Stimulated activated CD4-positive, alpha-beta T cell treated with anti-CD3 and anti-CD28 coated beads, Interleukin-4, amount 100 ng/mL, for 4 hours (primary cell): ENCODE measurements at regions not wholly inside any gene's neighbourhood (a gene's known extent, or its start where the extent isn't known, plus 50 kb on each side); places are given as distances from the start of the nearest gene placed in this dataset.

Source experiments
- DNase-seq, 2 experiments: peaks; one replicate each; pipeline ENCODE4 v3.0.0-alpha.2; 2020

DNA sequence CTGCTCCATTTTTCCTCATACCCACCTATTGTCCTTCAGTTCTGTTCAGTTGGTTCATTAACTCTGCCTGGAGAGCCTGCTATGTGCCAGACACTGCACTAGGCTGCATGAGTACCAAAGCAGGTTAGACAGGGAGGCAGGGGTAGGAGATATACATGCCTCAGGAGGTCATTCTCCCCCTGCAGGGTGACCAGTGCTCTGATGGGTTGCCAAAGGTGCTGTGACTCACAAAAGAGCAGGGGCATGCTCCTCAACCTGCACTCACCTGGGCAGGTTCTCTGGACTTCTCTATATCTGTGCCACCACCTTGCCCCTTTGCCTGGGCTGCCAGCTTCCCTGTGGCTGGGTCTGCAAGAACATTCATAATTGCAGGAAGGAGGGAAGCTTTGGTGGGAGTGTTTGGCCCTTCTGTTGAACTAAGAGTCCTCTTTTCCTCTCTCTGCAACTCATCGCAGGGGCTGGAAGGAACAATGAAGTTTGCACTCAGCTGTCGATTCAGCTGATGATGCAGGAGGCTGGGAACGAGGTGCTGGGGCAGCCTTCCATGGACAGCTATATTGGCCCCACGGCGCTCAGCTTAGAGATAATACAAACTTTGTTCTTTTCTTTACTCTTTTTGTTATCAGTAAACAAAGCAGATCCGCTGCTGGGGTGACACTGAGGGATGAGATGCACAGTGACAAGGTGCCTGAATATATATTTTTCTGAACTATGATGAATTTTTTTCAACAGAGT lies 356.4 kb upstream of the PLXNA2 start:
- DNase-seq: no peak

DNA sequence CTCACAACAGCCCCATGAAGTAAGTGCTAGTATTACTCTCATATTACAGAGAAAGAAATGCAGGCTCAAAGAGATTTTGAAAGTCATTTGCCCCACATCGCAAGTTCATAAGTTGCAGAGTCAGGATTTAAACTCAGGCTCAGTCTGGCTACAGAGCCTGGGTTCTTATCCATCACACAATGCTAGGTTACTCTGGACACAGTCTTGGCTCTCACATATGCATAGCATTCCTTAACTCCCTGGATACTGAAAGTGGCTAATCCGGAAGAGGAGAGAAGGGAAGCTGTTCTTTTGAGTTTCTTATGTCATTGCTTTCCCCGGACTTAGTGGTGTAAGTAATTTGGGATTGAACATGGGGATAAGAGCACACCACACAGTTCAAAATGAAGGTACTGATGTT lies 357.4 kb upstream of the PLXNA2 start:
- no peak for DNase-seq

DNA sequence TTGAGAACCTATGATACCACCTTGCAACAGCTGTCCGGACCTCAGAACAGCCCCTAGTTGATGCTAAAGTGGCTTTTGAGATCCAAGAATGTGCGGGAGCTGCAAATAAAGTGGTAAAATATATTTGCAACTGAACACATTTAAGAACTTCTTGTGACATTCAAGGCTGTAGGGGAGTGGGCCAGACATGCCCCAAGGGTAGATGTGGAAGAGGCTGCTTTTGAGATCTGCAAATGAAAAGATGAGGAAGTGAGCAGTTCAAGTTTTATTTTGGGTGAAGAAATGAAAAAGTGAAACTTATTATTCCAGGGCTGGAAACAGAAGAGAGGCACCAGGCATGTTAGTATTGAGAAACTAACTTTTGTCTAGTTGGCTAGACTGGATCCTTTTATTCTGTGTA lies 359.5 kb upstream of the PLXNA2 start:
- DNase-seq: no peak

DNA sequence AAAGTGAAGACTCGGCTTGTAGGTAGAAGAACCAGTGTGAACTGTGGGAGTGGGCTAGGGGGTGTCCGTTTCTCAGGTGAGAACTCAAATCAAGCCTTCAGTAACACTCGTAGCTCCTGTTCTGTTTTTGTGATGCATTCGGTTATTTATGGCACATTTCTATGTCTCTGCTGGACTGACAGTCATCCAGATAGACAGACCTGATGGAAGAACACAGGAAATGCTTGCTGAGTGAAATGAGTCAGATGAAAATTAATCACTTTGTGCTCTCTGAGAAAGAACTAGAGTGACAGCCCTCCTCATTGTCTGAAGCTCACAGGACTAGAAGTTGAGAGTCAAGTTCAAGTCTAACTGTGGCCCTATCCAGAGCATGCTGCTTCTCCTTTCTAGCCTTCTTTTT lies 360.1 kb upstream of the PLXNA2 start:
- no peak for DNase-seq

DNA sequence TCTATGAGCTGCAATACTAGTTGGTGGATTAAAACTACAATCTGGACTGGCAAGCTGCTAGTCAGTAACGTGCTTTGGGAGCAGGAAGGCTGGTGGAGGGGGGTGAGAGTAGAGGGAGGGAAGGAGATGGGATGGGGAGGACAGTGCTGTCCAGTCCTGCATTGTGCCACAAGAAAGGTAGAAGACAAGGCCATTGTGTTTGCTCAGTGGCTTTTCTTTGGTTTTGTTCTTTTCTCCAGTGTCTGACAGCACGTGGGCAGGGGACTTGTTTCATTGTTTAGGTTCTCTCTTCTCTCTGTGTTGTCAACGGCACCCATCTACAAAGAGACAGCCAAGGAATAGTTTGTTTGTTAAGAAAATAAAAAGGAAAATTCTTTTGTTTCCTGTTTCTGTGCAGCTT lies 362.8 kb upstream of the PLXNA2 start:
- DNase-seq: no peak

DNA sequence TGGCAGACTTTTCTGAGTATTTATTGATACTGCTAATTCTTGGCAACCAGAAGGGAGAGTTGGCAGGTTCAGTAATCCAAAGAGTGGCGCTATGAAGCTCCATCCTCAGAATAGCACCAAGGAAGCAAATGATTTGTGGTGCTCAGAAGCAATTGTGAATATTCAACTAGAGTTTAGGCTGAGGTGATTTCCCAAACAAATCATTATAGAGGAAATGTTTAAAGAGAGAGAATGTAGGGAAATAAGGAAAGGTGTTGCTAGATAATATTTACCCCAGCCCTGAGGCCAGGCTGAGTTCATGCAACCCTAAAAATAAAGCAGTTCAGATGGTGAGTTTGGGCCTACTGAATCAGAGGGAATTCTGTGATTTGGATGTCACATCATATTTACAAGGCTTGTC lies 363.4 kb upstream of the PLXNA2 start:
- DNase-seq: no peak

DNA sequence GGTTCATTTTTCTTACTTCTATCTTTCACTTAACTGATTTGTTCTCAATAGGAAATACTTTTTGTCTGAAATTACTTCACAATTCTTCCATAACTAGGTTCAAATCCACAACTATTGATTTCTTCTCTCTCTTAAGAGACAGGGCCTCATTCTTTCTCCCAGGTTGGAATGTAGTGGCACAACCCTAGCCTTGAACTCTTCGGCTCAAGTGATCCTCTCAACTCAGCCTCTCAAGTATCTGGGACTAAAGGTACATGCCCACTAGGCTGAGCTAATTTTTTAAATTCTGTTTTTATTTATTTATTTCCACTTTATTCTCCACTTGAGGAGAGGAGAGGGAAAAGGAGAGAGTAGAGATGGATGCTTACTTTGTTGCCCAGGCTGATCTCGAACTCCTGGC lies 370.4 kb upstream of the PLXNA2 start:
- no peak for DNase-seq

DNA sequence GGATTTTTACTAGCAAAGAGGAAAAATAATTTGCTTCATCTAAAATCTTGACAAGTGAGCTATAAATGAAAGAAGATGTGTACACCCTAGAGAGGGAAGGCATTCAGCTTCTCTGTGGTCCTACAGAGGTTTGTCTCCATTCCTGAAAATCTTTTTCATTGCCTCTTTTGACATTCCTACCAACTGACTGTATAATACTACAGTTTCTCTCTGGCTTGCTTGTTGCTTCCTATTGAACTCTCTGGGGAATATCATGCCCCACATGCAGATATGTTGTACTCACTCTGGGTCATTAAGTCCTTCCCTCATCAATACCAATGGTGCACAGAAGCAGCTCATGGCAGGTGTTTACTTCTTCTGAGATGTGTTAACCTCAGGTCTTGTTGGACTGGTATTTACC lies 371.2 kb upstream of the PLXNA2 start:
- DNase-seq: no peak

DNA sequence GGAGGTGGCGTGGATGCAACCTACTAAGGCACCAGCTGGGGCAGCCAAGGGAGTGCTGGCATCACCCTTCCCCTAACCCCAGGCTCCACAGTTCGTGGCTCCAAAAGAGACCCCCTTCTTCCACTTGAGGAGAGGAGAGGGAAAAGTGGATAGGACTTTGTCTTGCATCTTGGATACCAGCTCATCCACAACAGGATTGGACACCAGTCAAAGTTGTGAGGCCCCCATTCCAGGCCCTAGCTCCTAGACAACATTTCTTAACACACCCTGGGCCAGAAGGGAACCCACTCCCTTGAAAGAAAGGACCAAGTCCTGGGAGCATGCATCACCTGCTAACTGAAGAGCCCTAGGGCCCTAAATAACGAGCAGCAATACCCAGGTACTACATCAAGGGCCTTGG lies 372.6 kb upstream of the PLXNA2 start:
- no peak for DNase-seq

DNA sequence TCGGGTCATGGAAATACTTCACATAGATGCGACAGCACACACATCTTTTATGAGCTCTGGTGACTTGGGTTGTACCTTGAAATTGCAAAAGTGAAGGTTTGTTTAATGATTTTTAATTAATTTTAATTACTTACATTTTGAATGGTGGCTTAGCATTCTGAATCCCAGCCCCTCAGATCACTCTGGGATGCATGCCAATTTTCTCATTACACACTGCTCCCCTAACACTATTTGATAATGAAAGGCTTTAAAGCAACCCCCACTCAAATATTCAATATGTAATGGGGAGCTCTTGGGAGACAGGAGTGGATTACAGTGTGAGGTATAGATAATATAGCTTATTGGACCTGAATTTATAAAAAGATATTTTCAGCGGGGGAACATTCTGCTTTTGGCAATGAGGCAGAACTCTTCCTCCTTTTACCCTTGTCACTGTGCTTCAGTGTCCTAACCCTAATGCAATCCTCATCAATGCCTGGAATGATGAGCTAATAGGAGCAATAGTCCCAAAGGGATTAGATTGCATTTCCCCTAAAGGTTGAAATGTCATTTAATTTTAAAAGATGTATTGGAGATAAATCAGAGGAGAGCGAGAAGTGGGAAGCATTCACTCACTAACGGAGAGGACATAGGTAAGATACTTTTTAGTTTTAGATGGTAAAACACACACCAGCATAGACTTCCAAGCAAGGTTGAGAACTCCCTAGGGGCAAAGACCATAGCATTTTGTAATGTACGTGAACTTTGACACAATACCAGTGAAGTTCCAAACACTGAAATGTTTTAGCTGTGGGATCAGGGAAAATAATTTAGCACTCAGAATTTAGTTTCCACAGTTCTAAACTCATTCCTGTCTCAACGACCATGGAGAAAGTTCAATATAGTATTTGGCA lies 384.1 kb upstream of the PLXNA2 start:
- DNase-seq: no peak

DNA sequence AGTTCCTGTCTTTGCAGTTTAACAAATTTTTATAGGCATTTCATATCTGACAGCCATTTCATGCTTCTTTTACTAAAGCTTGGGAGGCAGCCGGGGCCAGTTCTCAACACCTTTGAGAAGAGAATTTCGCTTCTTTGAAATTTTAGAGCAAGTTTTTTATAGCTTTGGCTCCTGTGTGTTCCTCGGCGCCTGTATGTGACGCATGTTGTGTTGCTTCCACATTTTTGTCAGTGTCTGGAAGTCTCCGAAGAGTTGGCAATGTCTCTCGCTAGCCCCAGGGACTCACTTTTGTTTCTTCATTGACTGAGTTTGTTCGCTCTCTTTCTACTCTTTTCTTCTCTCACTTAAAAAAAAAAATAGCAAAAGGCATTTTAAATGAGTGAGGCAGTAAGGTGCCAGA lies 386.9 kb upstream of the PLXNA2 start:
- DNase-seq: no peak

DNA sequence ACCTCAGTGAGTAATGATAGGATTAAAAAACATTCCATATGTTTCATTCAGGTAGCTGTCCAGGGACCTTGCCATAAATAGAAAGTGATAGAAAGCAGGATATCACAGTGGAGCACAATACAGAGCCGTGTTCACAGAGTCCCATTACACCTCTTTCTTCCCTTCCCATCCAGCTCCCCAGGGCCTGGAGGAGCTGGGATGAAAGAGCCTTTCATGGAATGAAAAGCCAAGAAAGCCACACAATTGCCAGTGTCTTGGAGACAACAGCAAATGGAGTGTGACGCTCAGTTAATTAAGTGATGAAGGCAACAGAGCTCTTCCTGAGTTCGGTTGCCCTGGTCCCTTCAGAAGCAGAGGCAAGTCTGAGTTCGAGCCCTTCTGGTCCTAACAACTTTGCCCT lies 387.3 kb upstream of the PLXNA2 start:
- no peak for DNase-seq

DNA sequence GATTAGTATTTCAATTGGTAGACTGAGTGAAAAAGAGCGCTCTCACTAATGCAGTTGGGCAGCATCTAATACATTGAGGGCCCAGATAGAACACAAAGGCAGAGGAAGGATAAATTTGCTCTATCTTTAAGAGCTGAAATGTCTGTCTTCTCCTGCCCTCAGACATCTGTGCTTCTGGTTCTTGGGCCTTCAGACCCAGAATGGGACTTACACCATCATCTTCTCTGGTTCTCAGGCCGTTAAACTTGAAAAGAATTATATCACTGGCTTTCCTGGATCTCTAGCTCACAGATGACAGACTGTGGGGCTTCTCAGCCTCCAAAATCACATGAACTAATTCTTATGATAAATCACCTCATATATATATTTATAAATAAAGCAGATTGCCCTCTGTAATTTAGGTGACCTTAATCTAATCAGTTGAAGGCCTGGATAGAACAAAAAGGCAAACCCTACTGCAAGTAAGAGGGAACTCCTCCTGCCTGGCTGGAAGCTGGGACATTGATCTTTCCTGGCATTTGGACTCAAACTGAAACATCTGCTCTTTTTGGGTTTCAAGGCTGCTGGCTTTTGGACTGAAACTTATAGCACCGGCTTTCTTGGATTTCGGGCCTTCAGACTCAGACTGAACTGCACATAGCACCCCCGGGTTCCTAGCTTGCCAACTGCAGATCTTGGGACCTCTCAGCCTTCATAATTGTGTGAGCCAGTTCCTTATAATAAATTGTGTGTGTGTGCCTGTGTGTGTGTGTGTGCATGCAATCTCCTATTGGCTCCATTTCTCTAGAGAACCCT lies 390.4 kb upstream of the PLXNA2 start:
- no peak for DNase-seq

DNA sequence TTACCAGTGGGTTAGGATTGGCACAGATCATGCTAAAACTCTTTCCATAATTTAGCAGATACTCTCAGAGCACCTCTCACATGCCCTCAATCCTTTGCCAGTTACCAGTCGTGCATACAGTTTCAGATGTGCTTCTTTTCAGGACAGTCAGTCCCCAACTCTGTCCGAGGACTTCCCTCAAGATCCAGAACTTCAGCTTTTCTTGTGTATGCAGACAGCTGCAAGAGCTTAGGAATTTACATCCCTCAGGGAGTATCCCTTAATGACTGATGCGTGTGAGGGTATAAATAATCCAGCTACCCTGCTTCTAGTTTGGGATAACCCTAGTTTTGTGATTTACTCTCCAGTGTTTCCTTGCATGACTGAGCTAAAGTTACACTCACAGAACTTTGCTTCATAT lies 393.0 kb upstream of the PLXNA2 start:
- no peak for DNase-seq

DNA sequence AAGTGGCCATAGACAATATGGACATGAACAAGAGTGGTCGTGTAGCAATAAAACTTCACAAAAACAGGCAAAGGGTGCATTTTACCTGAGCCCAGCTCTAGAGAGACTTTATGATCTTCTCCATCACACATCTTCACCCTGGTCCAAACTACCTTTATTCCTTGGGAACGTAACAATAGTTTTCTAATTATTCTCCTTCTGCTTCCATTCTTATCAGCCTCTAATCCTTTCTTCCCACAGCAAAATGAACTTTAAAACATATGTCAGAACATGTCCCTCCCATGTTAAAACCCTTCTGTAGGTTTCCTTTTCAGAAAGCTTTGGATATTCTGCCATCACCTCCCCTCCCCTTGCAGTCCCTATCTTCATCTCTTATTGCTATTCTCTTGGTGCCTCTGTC lies 395.2 kb upstream of the PLXNA2 start:
- DNase-seq: no peak

DNA sequence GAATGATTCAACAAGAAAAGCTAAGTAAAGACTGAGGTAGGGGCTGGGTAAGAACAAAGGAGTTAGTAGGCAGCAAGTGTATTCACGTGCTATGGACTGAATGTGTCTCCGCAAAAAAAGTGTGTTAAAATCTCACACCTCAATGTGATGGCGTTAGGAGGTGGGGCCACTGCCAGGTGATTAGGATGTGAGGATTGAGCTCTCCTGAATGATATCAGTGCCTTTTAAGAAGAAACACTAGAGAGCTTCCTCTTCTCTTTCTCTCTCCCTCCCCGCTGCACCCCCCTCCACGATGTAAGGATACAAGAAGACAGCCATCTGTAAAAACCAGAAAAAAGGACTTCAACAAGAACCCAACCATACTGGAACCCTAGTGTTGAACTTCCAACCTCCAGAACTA lies 396.1 kb upstream of the PLXNA2 start:
- no peak for DNase-seq

DNA sequence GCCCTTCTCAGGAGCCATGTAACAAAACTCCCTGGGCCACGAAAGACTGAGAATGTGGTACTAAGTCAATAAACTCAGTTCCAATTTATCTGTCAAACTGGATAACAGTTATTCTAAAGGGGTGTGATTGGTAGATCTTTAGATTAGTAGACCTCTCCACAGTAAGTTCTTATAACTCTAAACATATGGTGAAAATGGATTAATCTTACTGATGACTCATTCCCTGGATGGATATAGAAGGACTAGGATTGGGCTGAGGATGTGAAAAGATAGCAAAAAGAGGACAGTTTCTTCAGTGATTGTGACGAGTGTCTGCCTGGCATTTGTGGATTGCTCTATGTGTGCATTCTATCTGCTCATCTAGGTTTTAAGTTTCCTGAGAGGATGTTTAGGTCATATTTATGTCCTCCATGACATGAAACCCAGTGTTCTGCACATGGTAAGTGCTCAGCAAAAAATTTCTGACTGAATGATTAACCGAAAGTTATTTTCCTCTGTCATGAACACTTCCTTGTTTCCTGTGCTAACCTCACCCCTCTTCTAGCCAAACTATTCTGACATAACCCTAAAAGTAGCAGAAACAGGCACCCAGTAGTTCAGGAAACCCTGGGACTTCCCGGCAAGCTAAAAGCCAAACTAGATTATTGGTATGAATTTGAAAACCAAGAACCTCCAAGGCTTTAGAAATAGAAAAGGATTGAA lies 397.5 kb upstream of the PLXNA2 start:
- no peak for DNase-seq

DNA sequence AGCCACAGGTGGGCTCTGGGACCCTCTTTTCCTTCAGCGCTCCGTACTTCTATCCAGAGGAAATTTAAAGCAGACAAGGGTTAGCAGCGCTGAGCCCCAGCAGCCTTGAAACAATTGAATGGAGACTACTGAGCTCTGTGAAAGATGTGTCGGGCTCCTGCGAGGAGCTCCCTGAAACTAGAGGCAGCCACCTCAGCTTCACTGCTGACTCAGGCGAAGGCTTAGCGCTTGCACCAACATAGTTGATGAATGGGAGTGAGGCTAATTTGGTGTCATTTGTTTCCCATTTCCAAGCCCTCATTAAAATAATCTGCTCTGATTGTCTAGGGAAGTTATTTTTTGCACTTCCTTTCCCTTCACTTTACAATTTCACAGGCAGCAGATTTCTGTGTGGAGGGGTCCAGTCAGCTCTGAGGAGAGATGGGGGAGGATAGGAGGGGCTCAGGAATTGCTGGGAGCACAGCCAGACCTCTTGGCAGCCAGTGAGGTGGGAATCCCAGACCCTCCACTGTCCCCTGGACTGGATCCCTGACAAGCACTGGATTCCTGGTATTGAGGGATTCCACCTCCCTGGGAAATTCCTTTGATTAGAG lies 398.9 kb upstream of the PLXNA2 start:
- DNase-seq: no peak

DNA sequence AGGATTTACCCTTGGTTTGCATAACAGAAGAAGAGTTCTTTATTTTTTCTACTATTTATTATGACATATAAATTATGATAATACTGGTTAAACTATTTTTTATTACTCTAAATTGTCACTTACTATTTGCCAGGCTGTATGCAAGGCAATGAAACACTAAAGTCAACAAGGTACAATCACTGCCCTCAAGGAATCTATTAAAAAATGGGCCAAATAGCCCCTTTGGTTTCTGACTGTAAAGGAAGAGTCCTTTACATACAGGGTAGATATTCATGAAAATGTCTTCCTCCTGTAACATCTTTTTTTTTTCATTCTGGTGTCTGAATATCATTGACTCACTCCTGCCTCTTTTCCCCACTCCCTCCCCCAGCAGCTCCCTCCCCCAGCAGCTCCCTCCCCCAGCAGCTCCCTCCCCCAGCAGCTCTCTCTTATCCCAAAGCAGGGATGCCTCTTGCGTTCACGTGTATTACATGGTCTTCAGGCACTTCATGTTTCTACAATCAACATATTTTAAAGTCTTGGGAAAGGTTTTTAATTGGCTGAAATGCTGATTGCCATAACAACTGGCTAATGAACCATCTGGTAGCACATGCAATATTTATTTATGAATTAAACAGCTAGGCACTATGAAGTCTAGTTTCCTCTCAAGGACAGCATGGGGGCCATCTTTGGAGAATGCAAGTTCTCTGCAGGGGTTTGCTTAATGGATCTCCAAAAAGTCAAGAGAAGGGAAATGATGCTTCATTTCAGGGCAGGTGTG lies 400.4 kb upstream of the PLXNA2 start:
- DNase-seq: no peak

DNA sequence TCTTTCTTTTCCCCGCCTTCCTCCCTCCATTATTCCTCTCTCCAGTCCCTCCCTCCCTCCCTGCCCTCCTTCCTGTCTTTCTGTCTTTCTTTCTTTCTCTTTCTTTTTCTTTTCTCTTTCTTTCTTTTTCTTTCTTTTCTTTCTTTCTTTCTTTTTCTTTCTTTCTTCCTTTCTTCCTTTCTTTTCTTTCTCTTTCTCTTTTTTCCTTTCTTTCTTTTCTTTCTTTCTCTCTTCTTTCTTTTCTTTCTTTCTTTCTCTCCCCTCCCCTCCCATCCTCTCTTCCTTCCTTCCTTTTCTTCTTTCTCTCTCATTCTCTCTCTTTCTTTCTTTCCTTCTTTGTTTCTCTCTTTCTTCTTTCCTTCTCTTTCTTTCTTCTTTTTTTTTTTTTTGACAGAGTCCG lies 402.2 kb upstream of the PLXNA2 start:
- DNase-seq: no peak

DNA sequence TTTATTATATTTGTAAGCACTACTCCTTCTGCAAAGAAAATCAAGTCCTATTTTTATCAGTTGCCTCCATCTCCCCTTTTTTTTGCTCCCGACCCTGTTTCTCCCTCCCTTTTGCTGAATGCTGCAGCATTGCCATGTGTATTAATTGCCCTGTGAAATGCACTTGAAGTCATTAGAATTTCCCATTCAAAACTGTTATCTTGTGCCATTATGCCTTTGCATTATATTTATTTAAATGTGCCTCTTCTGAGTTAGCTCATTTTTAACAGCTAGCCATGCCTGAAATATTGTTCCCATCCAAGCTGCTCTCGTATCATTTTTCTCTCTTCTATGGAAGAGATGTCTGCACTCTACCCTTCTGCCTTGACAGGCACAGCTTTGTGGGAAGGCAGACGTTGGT lies 404.0 kb upstream of the PLXNA2 start:
- no peak for DNase-seq
